HG02610 (cell line): ENCODE measurements at regions not wholly inside any gene's neighbourhood (a gene's known extent, or its start where the extent isn't known, plus 50 kb on each side); places are given as distances from the start of the nearest gene placed in this dataset.

Experiments
- ATAC-seq: cut with Tn5 transposase; IDR thresholded peaks from one replicate; pipeline ENCODE4 v1.9.1; 2021; ENCODE audit warnings: mild to moderate bottlenecking, moderate library complexity; ENCODE audit not compliant: unreplicated experiment

- no peak for ATAC-seq
Observed at GRCh38 chr10:28810057-28810870, 132.9 kb downstream of the BAMBI start.

GRCh38 chr10:28811639-28812349 is 134.5 kb downstream of the BAMBI start:
- no peak for ATAC-seq

GRCh38 chr10:28812384-28813372 is 135.4 kb downstream of the BAMBI start:
- ATAC-seq = no peak

GRCh38 chr10:28815681-28816080 is 138.4 kb downstream of the BAMBI start:
- no peak for ATAC-seq

- no peak for ATAC-seq
Observed at GRCh38 chr10:28822719-28823464, 145.6 kb downstream of the BAMBI start.

- ATAC-seq = no peak
Observed at GRCh38 chr10:28823501-28824075, 146.3 kb downstream of the BAMBI start.

- no peak for ATAC-seq
Observed at GRCh38 chr10:28833313-28833712, 156.0 kb downstream of the BAMBI start.

- no peak for ATAC-seq
Observed at GRCh38 chr10:28836435-28836743, 159.1 kb downstream of the BAMBI start.

GRCh38 chr10:28837613-28838390 is 160.5 kb downstream of the BAMBI start:
- no peak for ATAC-seq

- ATAC-seq = no peak
Observed at GRCh38 chr10:28838908-28839307, 161.6 kb downstream of the BAMBI start.

GRCh38 chr10:28839600-28840007 is 162.3 kb downstream of the BAMBI start:
- no peak for ATAC-seq

- ATAC-seq = no peak
Observed at GRCh38 chr10:28840202-28840601, 162.9 kb downstream of the BAMBI start.

- no peak for ATAC-seq
Observed at GRCh38 chr10:28840971-28841370, 163.7 kb downstream of the BAMBI start.

- ATAC-seq = no peak
Observed at GRCh38 chr10:28841625-28842024, 164.3 kb downstream of the BAMBI start.

- ATAC-seq = no peak
Observed at GRCh38 chr10:28842321-28842720, 165.0 kb downstream of the BAMBI start.

GRCh38 chr10:28845009-28845682 is 167.8 kb downstream of the BAMBI start:
- ATAC-seq = no peak

GRCh38 chr10:28849309-28849708 is 172.0 kb downstream of the BAMBI start:
- ATAC-seq = no peak

GRCh38 chr10:28849821-28850220 is 172.5 kb downstream of the BAMBI start:
- ATAC-seq = no peak

GRCh38 chr10:28850784-28851183 is 173.5 kb downstream of the BAMBI start:
- no peak for ATAC-seq
